ENCODE measurements at regions not wholly inside any gene's neighbourhood (a gene's known extent, or its start where the extent isn't known, plus 50 kb on each side); places are given as distances from the start of the nearest gene placed in this dataset.

DNA sequence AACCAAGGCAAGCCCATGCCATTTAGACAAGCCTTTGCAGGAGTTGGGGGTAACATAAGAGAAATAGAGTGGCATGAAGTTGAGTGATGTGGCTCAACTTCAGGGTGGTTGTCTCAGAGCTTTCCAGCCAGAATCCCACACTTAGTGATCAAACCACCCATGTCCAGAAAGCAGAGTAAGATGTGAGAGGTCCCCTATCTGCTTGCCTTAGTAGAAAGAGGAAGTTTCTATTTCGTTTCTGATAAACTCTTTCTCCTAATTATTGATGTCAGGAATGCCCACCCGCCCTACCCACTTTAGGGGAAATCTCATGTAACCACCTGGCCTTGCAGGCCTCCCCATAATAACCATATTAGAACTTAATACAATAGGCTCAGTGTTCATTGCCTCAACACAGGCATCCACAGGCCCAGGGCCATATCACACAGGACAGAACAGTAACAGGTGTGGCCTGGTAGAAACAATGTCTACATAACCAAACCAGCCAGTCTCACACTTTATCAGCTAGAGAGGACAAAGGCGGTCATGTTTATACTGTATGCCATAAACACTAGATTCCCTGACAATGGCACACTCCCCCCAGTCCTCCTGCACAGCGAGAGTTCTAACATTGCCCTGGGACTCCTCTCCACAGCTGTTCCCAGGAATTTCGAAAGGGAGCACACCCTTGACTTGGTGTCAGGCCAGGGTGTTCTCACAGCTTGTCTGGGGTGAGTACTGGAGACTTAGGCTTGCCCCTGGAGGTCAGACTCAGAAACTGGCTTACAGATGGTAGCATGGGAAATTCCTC lies 364.4 kb downstream of the CXCL12 start:
- no peak for DNase-seq

DNA sequence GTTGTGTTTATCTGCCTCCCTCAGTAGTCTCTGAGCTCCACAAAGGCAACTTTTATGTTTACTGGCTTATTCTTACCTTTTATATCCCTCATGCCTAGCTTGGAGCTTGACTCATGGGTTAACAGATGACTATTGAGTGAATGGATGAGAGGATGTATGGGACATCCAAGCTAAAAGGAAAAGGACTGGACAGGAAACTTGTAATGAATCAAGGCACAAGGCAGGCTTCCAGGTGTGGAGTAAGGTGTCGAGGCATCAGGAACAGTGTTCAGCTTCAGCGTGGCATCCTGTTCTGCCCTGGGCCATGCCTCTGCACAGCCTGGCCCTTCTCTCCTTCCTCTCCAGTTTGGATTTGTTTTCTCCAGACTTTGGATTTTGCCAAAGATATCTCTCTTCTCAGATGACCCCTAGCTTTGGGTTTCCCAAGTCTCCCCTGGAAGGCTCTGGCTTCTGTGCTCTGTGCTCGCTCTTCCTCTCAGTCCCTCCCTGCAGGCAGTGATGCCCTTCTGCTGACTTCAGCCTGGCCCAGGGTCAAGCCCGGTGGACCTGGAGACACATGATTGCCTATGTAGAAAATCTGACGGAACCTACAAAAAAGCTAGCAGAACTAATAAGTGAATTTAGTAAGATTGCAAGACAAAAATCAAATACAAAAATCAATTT lies 367.3 kb downstream of the CXCL12 start:
- no peak for DNase-seq

GRCh38 chr10:44016589-44017482 lies 368.1 kb downstream of the CXCL12 start:
- no peak for DNase-seq

DNA sequence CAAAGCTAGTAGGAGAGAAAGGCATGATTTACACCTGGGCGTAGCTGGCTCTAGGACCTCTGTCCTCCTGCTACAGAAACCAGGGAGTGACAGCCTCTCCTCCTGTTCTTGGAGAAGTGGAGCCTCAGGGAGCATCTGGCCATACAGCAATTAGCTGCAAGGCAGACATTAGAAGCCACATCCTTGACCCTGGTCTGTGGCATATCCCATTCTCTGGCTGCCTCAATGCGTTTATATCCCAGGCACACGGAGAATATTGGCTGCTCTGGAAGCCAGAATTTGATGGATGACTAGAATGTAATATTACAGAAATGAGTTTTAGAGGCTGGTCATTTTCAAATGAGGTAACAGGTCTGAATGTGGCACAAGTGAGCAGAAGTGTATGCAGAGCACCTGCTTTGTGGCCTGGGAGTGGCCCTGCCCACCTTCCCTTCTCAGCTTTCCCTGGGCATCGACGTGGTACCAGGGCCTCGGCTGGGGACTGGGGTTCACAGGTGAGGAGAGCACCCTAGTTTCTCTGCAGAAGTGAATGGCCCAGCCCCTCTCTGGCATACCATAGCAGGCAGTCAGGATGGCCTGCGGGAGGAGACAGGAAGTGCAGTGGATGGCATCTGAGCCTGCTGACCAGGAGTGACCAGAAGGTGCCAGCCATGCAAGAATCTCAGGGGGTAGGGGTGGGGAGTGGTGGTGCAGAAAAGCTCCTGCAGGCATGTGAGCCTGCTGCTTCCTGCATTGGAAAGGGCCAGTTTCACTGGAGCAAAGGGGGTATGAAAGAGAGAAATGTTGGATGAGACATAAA lies 367.2 kb upstream of the ZNF32 start:
- no peak for DNase-seq

DNA sequence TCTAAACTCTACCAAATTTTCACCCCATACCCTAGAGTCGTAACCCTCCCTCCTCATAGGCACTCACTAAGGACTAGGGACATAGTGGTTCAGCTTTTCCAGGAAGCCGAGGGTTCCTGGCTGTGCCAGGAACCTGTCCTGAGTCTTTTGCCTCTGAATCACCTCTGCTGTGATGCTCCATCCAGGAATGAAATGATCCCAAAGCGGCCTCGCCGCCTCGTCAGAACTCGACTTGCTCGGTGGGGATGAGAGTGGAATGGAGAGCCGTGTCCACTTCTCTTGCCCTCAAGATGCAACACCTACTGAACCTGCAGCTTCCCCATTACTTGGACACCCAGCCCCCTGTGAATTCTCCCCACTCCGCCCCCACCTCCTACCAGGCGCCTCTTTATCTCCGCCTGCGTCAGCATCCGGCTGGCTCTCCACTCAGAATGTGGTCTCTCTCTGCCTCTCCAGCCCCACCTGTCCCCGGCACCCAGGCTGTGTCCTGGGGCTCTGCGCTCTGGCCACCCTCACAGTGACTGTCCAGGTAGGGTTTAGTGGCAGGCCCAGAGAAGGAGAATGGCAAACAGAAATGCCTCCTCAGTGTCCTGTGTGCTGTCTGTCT lies 366.1 kb upstream of the ZNF32 start:
- DNase-seq = no peak

DNA sequence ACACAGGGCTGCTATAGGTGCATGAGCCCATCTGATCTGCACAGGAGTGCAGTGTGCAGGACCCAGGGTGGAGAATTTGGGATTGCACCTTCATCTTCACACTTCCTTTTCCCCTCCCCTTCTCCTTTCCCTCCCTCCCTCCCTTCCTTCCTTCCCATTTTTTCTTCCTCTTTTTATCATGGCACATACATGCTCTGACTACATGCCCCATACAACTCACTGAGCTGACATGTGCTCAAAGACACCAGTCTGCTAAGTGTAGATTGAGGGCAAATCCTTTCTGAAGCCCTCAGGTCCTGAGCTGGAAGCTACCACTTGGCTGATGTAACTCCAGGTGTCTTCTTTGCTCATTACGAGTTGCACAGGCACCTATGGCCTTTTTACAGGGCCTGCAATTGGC lies 365.3 kb upstream of the ZNF32 start:
- no peak for DNase-seq

DNA sequence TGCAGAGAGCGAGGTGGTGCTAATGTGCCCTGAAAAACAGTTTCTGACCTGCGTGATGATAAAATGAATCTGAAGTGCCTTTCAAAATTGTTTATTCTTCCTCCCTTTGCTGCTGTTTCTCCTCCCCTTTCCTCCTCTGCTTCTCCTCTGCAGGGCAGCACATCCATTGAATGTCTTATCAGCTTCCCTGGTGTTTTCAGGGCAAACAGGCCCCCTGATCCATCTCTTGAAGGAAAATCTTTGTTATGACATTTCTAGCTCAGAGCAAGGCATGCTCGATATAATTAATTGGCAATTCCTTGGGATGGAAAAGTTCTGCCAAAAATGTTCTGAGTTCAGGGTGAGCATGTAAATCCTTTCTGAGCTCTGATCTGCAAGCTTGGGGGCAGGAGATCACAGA lies 364.2 kb upstream of the ZNF32 start:
- no peak for DNase-seq

DNA sequence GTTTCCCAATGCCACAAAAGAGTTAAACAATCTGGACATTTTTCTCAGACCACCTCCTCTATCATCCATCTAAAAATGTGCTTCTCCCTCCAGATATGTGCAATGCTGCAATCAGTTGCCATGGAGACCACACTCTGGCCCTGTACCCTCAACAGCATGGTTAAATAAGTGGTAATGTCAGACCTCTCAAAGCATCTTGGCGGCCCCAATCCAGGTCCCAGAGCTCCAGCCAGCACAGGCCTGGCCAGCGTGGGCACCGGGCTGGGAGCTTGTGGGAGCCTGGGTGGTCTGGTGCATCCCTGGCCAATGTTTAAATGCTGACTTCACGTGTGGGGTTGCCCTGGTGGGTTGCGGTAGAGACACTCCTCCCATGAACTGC lies 362.9 kb upstream of the ZNF32 start:
- DNase-seq = no peak

GRCh38 chr10:44010873-44011602 lies 362.4 kb upstream of the ZNF32 start:
- DNase-seq = peak; percentile 23 to 28

DNA sequence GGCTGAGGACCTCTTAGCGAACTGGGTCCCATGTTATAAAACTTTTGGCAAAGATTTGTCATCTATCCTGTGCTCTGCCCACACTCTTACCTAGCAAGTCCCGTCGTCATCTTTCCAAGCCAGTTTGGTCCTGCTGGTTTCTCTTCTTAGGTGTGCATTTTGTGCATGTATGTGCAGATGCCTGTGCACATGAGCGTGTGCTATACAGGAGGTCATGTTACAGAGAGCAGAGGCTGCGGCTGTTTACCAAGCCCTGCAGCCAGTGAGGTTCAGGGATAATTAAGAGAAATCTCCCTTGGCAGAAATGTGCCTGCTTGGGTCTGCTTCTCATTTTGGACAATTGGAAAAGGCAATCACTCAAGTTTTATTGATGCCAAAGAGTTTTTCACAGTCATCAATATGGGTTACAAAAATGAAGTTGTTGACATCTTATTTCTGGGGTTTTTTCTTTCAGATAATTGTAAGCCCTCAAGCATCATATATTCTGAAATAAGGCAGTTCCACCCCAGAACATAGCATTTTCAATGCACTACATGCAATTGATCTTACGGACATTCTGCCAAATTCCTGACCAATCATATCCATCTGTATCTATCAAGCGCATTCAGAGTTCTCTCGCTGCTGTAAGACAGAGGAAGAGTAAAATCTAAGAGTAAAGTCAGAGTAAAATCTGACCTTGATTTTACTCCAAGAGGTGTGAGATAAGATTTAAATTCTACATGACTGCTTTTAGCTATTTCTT lies 361.4 kb upstream of the ZNF32 start:
- DNase-seq = no peak

GRCh38 chr10:44008917-44009709 lies 360.4 kb upstream of the ZNF32 start:
- no peak for DNase-seq

DNA sequence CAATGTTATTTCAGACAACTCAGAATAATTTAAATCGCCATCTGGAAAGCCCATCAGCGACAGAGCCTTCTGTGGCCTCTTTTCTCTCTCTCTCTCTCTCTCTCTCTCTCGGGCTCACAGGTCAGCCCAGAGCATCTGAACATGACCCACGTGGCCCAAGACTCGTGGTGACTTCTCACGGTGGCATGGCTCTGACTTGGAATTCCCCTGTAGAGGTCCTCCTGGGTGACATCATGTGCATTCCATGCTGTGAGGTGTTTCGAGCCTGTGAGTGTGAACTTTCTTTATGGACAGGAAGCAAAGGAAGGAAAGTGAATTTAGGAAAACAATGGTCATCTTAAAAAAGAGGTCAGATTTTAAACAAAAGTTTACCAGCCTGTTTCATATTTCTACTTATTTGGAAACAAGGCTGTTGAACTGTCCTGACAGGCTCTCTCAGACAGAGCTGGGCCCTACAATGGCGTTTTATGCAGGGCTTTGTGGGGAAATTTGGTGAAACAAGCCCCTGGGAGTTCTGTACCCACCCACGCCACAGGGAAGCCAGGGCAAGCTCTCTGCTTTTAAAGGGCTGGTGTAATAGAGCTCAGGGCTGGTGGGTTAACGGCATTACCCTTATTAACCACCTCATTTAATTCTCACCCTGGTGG lies 359.7 kb upstream of the ZNF32 start:
- no peak for DNase-seq

DNA sequence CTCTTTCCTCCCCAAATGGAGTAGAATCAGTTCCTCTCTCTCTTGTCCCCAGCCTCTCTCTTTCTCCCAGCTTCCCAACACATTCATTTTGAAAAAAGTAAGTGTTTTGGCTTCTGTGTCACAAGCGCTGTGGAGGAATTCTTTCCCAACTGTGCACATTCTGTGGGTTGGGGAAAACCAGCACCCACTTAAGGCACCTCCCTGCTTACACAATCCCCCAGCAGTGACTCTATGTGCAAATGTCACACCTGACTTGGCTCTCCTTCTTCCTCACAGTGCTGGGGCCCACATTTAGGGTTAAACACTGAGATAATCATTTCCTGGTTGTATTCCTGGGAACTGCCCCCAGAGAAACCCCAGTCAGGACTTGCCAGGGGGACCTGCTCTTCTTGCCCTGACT lies 358.1 kb upstream of the ZNF32 start:
- no peak for DNase-seq

- no peak for DNase-seq
These were observed 357.1 kb upstream of the ZNF32 start for GRCh38 chr10:44005788-44006099.

GRCh38 chr10:44004913-44005787 lies 356.5 kb upstream of the ZNF32 start:
- DNase-seq = no peak

DNA sequence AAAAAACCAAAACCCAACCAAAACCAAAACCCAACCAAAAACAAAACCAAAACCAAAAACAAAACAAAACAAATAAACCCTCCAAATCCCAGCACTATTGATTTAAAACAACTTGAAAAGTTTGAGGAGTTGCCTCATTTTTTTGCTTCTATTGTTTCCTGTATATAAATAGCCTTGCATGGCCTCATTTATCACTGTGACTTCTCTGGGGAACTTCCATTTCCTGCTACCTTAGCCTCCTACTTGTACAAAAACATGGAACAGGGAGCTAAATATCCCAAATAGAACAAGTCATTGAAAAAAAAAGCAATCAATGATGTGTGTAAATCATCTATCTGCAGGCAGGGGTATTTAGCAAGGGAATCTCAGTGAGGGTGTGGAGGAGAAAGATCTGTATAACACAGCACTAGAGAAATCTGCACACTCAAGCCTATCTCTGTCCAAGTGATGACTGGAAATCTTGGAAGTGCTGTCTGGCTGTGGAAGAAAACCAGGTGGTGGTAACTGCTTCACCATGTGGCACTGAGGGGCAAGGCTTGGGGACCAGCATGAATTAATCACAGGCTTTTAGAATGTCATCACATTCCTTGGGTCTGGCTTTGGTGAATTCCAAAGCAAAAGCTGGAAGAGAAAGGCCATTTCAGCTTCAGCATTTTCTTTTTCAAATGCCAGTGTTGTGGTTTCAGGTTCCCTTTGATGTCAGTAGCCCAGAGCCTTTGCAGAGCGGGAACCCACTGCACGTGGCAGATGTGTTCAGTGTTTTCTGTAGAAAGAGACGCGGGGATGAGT lies 349.5 kb upstream of the ZNF32 start:
- DNase-seq = no peak

GRCh38 chr10:43997330-43997729 lies 348.6 kb upstream of the ZNF32 start:
- no peak for DNase-seq

DNA sequence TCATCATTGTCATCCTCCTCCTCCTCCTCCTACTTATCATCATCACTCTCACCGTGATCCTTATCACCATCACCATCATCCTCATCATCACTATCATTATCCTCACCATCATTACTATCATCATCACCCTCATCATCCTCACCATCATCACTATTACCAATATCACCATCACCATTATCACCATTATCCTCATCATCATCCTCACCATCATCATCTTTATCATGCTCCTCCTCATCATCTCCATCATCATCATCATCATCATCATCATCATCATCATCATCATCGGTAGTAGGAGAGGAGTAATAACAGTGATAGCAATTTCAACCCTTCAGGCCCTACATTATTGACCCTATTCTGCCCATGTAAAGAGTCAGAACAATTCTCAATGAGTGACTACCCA lies 345.9 kb upstream of the ZNF32 start:
- DNase-seq = no peak

Measured in activated T-cell treated with anti-CD3 and anti-CD28 coated beads, Interleukin-2, amount 50 U/mL, for 48 hours (primary cell).